Kidney epithelial cell (primary cell): ENCODE measurements at regions not wholly inside any gene's neighbourhood (a gene's known extent, or its start where the extent isn't known, plus 50 kb on each side); places are given as distances from the start of the nearest gene placed in this dataset.

Experiments
- DNase-seq: peaks from one replicate; pipeline ENCODE4 v3.0.0-alpha.2; 2010; ENCODE audit warnings: low read depth
- H3K27me3 ChIP-seq: 2 replicates; pipeline ENCODE4 v1.6.0; 2011; ENCODE audit warnings: low read length; ENCODE audit not compliant: control insufficient read depth, insufficient read depth
- H3K36me3 ChIP-seq: 2 replicates; pipeline ENCODE4 v1.5.1; 2011; ENCODE audit warnings: low read length; ENCODE audit not compliant: control insufficient read depth, insufficient read depth
- H3K4me3 ChIP-seq: 2 replicates; pipeline ENCODE4 v1.5.1; 2011; ENCODE audit warnings: low read depth, mild to moderate bottlenecking, control low read depth, low read length
- TF ChIP-seq, protein P1 (sequence below): IDR thresholded peaks from 2 replicates; pipeline ENCODE4 v1.5.1; 2011; ENCODE audit warnings: mild to moderate bottlenecking, moderate library complexity, low read length, control low read depth, inconsistent platforms; ENCODE audit not compliant: insufficient read depth, poor library complexity, severe bottlenecking

DNA sequence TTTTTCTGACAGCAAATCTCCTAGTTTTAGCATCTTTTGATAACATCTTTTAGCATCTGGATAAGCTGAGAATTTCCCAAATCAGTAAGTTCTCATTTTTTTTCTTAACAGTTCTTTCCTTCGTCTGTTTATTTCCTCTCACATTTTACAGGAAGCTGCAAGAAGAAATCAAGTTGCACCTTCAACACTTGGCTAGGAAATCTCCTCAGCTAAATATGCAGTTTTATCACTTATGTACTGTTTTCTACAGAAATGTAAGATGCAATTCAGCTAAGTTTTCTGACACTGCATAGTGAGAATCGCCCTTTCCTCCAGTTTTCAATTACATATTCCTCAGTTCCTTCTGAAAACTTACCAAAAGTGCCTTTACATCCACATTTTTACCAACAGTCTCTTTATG, 59.0 kb upstream of the MSX2 start:
- no peaks in the 10 kb centered on the region for H3K36me3 ChIP-seq
- no peak for DNase-seq

DNA sequence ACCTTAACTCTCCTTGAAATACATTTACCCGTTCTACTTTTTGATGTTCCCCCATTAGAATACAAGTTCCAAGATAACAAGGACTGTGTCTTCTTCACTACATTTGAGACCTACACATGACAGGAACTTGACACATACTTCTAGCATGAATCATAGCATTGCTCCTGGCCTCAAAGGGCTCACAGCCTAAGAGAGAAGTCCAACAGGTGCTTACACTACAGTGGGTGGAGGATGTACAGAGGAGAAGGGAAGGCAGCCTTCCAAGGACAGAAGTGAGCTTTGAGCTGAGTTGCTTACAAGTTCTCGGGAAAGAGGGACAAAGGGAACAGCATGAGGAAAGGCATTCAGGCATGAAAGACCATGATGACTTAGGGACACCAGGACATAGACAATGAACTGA, 56.9 kb upstream of the MSX2 start:
- Histone ChIP-seq H3K27me3 (no peaks in the 10 kb centered on the region), H3K4me3 (no peak overlapping the region), H3K36me3 (no peaks in the 10 kb centered on the region)
- TF ChIP-seq, protein P1, sequence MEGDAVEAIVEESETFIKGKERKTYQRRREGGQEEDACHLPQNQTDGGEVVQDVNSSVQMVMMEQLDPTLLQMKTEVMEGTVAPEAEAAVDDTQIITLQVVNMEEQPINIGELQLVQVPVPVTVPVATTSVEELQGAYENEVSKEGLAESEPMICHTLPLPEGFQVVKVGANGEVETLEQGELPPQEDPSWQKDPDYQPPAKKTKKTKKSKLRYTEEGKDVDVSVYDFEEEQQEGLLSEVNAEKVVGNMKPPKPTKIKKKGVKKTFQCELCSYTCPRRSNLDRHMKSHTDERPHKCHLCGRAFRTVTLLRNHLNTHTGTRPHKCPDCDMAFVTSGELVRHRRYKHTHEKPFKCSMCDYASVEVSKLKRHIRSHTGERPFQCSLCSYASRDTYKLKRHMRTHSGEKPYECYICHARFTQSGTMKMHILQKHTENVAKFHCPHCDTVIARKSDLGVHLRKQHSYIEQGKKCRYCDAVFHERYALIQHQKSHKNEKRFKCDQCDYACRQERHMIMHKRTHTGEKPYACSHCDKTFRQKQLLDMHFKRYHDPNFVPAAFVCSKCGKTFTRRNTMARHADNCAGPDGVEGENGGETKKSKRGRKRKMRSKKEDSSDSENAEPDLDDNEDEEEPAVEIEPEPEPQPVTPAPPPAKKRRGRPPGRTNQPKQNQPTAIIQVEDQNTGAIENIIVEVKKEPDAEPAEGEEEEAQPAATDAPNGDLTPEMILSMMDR, result no peak
- DNase-seq, result no peak

More for the DNA sequence above, 59.0 kb upstream of the MSX2 start:
- Histone ChIP-seq H3K27me3 (no peaks in the 10 kb centered on the region), H3K4me3 (no peak overlapping the region)
- TF ChIP-seq, protein P1, result no peak

DNA sequence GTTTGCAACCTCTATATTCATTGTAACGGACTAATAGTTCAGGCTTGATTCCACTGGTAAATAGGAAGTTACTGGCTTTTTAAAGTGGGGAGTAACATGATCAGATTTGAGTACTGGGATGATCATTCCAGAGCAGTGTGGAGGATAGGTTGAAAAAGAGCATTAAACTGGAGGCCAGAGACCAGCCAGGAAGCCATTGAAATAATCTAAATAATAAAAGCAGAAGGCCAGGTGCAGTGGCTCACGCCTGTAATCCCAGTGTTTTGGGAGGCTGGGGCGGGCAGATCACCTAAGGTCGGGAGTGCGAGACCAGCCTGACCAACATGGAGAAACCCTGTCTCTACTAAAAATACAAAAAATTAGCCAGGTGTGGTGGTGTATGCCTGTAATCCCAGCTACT, 56.0 kb upstream of the MSX2 start:
- no peak overlapping the region for H3K4me3 ChIP-seq
- no peaks in the 10 kb centered on the region for H3K27me3 ChIP-seq
- TF ChIP-seq, protein P1, result no peak
- no peak for DNase-seq
- no peaks in the 10 kb centered on the region for H3K36me3 ChIP-seq
